ENCODE measurements at regions not wholly inside any gene's neighbourhood (a gene's known extent, or its start where the extent isn't known, plus 50 kb on each side); places are given as distances from the start of the nearest gene placed in this dataset.

GRCh38 chr1:94597701-94598100 is 56.1 kb upstream of the F3 start:
- Mint-ChIP-seq H3K36me3 (no peaks in the 10 kb centered on the region), H3K4me3 (no peak overlapping the region), H3K9me3 (peaks cover 3% of the 10 kb centered on the region), H3K4me1 (ENCODE audit: unreplicated experiment) (peaks cover 12% of the 10 kb centered on the region), H3K27me3 (no peaks in the 10 kb centered on the region), H3K27ac (no peak overlapping the region)
- no peak for TF ChIP-seq CTCF (conservative IDR thresholded peaks at IDR 0.05)
- DNase-seq (ENCODE audit: extremely low spot score, unreplicated experiment): no peak

DNA sequence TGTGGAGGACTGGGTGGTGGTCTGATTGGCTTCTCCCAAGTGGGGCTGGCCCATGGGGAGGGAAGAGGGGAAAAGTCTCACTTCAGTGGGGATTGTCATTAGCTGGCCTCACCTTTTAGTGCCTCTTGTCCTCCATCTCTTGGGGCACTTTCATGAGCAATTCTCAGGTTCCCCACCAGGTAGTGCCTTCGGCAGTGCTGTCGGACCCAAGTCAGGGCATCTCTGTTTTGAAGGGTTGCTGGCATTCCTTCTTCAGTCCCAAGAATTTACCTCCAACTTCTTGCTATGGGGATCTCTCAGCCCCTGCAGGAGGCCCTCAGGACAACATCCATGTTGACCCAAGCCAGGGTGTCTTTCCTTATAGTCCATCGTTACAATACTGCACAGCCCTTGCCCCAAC is 54.7 kb upstream of the F3 start:
- peaks cover 19% of the 10 kb centered on the region for H3K4me1 Mint-ChIP-seq (ENCODE audit: unreplicated experiment)
- H3K27me3 Mint-ChIP-seq: no peaks in the 10 kb centered on the region
- no peak for DNase-seq (ENCODE audit: extremely low spot score, unreplicated experiment)
- H3K27ac Mint-ChIP-seq: no peak overlapping the region
- no peak for TF ChIP-seq CTCF (conservative IDR thresholded peaks at IDR 0.05)
- no peak overlapping the region for H3K4me3 Mint-ChIP-seq
- no peaks in the 10 kb centered on the region for H3K36me3 Mint-ChIP-seq
- peaks cover 3% of the 10 kb centered on the region for H3K9me3 Mint-ChIP-seq

DNA sequence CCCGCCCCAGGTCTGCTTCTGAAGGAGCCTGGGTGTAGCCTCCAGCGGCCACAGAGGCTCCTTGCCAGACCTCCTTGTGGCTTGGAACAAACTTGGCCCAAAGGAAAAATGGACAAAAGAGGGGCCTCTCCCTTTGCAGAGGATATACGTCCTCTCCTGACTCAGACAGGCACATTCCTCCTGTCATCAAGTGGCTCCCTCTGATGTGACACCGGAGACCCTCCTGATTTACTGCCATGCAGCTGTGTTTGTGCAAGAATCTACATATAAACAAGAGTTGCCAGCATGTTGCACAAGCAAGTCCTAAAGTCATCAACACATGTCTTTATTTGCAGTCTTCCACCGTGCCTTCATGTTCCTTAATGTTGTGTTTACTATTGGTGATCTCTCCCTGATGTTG is 54.1 kb upstream of the F3 start:
- Mint-ChIP-seq H3K27ac (no peak overlapping the region), H3K27me3 (no peaks in the 10 kb centered on the region), H3K36me3 (no peaks in the 10 kb centered on the region), H3K4me1 (ENCODE audit: unreplicated experiment) (peaks cover 23% of the 10 kb centered on the region), H3K9me3 (peaks cover 3% of the 10 kb centered on the region), H3K4me3 (no peak overlapping the region)
- no peak for DNase-seq (ENCODE audit: extremely low spot score, unreplicated experiment)
- TF ChIP-seq CTCF (conservative IDR thresholded peaks at IDR 0.05): no peak

DNA sequence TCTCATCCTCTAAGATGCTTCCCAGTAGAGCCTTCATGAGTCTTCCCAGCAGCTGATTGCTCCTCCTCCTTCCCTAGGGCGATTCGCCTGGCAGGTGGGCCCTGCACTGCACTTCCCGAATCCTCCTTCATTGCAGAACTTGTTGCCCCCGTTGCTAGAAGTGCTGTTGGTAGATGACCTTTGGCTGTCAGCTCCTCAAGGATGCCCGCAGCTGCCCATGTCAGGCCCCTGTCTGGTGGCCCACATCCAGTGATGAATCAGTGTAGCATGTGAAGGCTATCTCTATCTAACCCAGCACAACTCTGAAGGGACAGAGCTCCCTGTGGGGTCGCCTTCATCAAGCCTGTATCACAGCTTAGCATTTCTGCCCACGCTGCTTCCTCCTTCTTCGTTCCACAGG is 52.1 kb upstream of the F3 start:
- Mint-ChIP-seq H3K36me3 (no peaks in the 10 kb centered on the region), H3K4me3 (no peak overlapping the region)
- no peak for DNase-seq (ENCODE audit: extremely low spot score, unreplicated experiment)

GRCh38 chr1:94592571-94592920 is 51.0 kb upstream of the F3 start:
- no peak for TF ChIP-seq CTCF (conservative IDR thresholded peaks at IDR 0.05)
- no peaks in the 10 kb centered on the region for H3K36me3 Mint-ChIP-seq
- H3K27me3 Mint-ChIP-seq: no peaks in the 10 kb centered on the region
- peaks cover 31% of the 10 kb centered on the region for H3K4me1 Mint-ChIP-seq (ENCODE audit: unreplicated experiment)
- H3K9me3 Mint-ChIP-seq: peaks cover 3% of the 10 kb centered on the region
- H3K4me3 Mint-ChIP-seq: no peak overlapping the region
- DNase-seq (ENCODE audit: extremely low spot score, unreplicated experiment): no peak
- no peak overlapping the region for H3K27ac Mint-ChIP-seq

More for the DNA sequence above, 52.1 kb upstream of the F3 start:
- peaks cover 3% of the 10 kb centered on the region for H3K9me3 Mint-ChIP-seq
- no peaks in the 10 kb centered on the region for H3K27me3 Mint-ChIP-seq
- no peak overlapping the region for H3K27ac Mint-ChIP-seq
- peaks cover 30% of the 10 kb centered on the region for H3K4me1 Mint-ChIP-seq (ENCODE audit: unreplicated experiment)
- no peak for TF ChIP-seq CTCF (conservative IDR thresholded peaks at IDR 0.05)

All from type B pancreatic cell (in vitro differentiated cells).